SU-DHL-6 (cell line): ENCODE measurements at regions not wholly inside any gene's neighbourhood (a gene's known extent, or its start where the extent isn't known, plus 50 kb on each side); places are given as distances from the start of the nearest gene placed in this dataset.
A peak's percentile ranks its signal among the peaks of the same experiment; 100 is the strongest.

Experiments used
- H2AFZ ChIP-seq: fragments of 200-600 bp; sonication (generic); 2 replicates; pipeline ENCODE4 v1.6.1; 2014; ENCODE audit warnings: low read depth, mild to moderate bottlenecking, moderate library complexity, mixed read lengths, antibody characterized with exemption, low read length; ENCODE audit not compliant: severe bottlenecking
- H3F3A ChIP-seq: fragments of 200-600 bp; shearing (Covaris generic); 2 replicates; pipeline ENCODE4 v1.6.0; 2016; ENCODE audit warnings: antibody characterized with exemption, mild to moderate bottlenecking; ENCODE audit not compliant: insufficient read depth
- H3K27ac ChIP-seq: fragments of 200-600 bp; sonication (generic); 2 replicates; pipeline ENCODE4 v1.5.1; 2016; ENCODE audit warnings: low read depth, mild to moderate bottlenecking, low read length, moderate library complexity, mixed read lengths
- H3K27me3 ChIP-seq: fragments of 200-600 bp; sonication (generic), shearing (Covaris generic); 2 replicates; pipeline ENCODE4 v1.6.0; 2014; ENCODE audit warnings: mild to moderate bottlenecking, low read length
- H3K36me3 ChIP-seq: fragments of 200-600 bp; sonication (generic); 2 replicates; pipeline ENCODE4 v1.6.1; 2014; ENCODE audit warnings: mild to moderate bottlenecking, low read length, mixed read lengths
- H3K4me2 ChIP-seq: fragments of 300-600, 200-600 bp; shearing (Covaris generic), sonication (generic); 2 replicates; pipeline ENCODE4 v1.6.0; 2014; ENCODE audit warnings: low read length, low read depth, mild to moderate bottlenecking; ENCODE audit not compliant: poor library complexity, severe bottlenecking
- H3K4me3 ChIP-seq: fragments of 200-600 bp; sonication (generic); 2 replicates; pipeline ENCODE4 v1.5.1; 2014; ENCODE audit warnings: antibody characterized with exemption, low read length, mild to moderate bottlenecking, mixed read lengths; ENCODE audit not compliant: insufficient read depth, poor library complexity, severe bottlenecking
- H3K79me2 ChIP-seq: fragments of 200-600 bp; sonication (generic); 2 replicates; pipeline ENCODE4 v1.6.1; 2014; ENCODE audit warnings: mild to moderate bottlenecking, low read length, moderate library complexity; ENCODE audit not compliant: insufficient read depth
- H3K9ac ChIP-seq: fragments of 200-600 bp; sonication (generic); 2 replicates; pipeline ENCODE4 v1.7.0; 2014; ENCODE audit warnings: mild to moderate bottlenecking, low read length
- H3K9me2 ChIP-seq: fragments of 200-600 bp; sonication (generic); replicated peaks from 2 replicates; pipeline ENCODE4 v1.6.1; 2014; ENCODE audit warnings: low read length; ENCODE audit not compliant: insufficient read depth
- H3K9me3 ChIP-seq: fragments of 200-600 bp; sonication (generic); 2 replicates; pipeline ENCODE4 v1.6.1; 2014; ENCODE audit warnings: low read length, mixed read lengths; ENCODE audit not compliant: insufficient read depth
- H4K20me1 ChIP-seq: fragments of 200-600 bp; sonication (generic); 2 replicates; pipeline ENCODE4 v1.6.1; 2014; ENCODE audit warnings: low read depth, mild to moderate bottlenecking, antibody characterized with exemption, low read length, moderate library complexity, mixed read lengths
- EZH2phosphoT487 ChIP-seq: fragments of 200-600 bp; sonication (generic), shearing (Covaris generic); conservative IDR thresholded peaks from 2 replicates; pipeline ENCODE4 v1.6.1; 2018; ENCODE audit warnings: mild to moderate bottlenecking, antibody characterized with exemption, low read length, moderate library complexity, mixed read lengths
- TF ChIP-seq, protein P1 (sequence below): fragments of 200-600 bp; sonication (generic); IDR thresholded peaks from one replicate; pipeline ENCODE4 v1.5.1; 2017; ENCODE audit warnings: antibody characterized with exemption, mild to moderate bottlenecking, low read length, moderate library complexity; ENCODE audit not compliant: insufficient read depth, poor library complexity, severe bottlenecking

DNA sequence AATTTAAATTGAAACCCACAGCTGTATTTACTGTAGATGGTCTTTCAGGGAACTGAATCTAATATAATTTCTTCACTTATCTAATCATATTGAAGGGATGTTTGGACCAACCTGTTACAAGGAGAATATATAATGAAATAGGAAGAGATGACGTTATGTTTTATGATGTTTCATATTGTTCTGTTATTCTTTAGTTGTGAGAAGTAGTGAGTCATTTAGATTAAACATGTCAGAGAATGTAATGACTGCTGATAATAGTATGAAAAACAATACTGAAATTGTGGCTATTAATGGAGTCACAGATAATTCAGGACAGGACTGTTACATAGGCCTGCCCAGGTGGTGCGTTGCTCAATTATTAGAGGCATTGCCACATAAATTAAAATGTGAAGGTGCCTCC is 1993.4 kb downstream of the EFNA5 start:
- peak overlapping the region; percentile 0 for H2AFZ ChIP-seq
- no peaks in the 10 kb centered on the region for H4K20me1 ChIP-seq
- no peak overlapping the region for H3K4me3 ChIP-seq
- H3K9me3 ChIP-seq: no peaks in the 10 kb centered on the region
- no peak for TF ChIP-seq EZH2phosphoT487
- TF ChIP-seq, protein P1, sequence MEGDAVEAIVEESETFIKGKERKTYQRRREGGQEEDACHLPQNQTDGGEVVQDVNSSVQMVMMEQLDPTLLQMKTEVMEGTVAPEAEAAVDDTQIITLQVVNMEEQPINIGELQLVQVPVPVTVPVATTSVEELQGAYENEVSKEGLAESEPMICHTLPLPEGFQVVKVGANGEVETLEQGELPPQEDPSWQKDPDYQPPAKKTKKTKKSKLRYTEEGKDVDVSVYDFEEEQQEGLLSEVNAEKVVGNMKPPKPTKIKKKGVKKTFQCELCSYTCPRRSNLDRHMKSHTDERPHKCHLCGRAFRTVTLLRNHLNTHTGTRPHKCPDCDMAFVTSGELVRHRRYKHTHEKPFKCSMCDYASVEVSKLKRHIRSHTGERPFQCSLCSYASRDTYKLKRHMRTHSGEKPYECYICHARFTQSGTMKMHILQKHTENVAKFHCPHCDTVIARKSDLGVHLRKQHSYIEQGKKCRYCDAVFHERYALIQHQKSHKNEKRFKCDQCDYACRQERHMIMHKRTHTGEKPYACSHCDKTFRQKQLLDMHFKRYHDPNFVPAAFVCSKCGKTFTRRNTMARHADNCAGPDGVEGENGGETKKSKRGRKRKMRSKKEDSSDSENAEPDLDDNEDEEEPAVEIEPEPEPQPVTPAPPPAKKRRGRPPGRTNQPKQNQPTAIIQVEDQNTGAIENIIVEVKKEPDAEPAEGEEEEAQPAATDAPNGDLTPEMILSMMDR: no peak
- no peak overlapping the region for H3K4me2 ChIP-seq
- H3K79me2 ChIP-seq: no peaks in the 10 kb centered on the region
- no peak overlapping the region for H3K9ac ChIP-seq
- H3K36me3 ChIP-seq: no peaks in the 10 kb centered on the region
- H3K27me3 ChIP-seq: no peaks in the 10 kb centered on the region
- H3K27ac ChIP-seq: no peak overlapping the region
- no peaks in the 10 kb centered on the region for H3F3A ChIP-seq
- H3K9me2 ChIP-seq: no peaks in the 10 kb centered on the region

DNA sequence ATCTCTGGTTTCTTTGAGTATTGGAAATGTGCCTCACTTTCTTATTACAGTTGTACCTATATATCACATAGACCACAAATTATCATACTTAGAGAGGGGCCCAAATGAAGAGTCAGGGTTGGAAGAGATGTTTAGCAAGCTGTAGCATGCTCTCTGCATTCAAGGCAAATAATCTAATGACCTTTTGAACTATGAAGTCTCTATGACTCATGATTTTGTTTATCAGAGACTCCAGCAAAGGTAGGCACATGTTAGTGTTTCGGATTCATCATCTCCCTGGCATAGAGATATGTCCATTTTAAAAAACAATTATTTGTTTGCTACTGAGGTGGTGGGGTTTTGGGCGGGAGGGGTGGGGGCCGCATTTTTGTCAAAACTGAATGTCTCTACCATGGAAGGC is 2000.1 kb downstream of the EFNA5 start:
- no peak overlapping the region for H3K4me2 ChIP-seq
- H3F3A ChIP-seq: no peaks in the 10 kb centered on the region
- no peak for TF ChIP-seq EZH2phosphoT487
- TF ChIP-seq, protein P1: no peak
- no peak overlapping the region for H3K4me3 ChIP-seq
- H3K36me3 ChIP-seq: no peaks in the 10 kb centered on the region
- no peaks in the 10 kb centered on the region for H3K9me3 ChIP-seq
- H3K79me2 ChIP-seq: no peaks in the 10 kb centered on the region
- H4K20me1 ChIP-seq: no peaks in the 10 kb centered on the region
- no peak overlapping the region for H3K9ac ChIP-seq
- H3K27me3 ChIP-seq: no peaks in the 10 kb centered on the region
- H2AFZ ChIP-seq: no peak overlapping the region
- no peaks in the 10 kb centered on the region for H3K9me2 ChIP-seq
- H3K27ac ChIP-seq: no peak overlapping the region

GRCh38 chr5:105663671-105664070 is 2007.1 kb downstream of the EFNA5 start:
- no peaks in the 10 kb centered on the region for H3K9me3 ChIP-seq
- no peaks in the 10 kb centered on the region for H3K27me3 ChIP-seq
- TF ChIP-seq EZH2phosphoT487: no peak
- TF ChIP-seq, protein P1: no peak
- H3K27ac ChIP-seq: no peak overlapping the region
- H3K79me2 ChIP-seq: no peaks in the 10 kb centered on the region
- no peak overlapping the region for H3K4me2 ChIP-seq
- no peak overlapping the region for H2AFZ ChIP-seq
- H3K4me3 ChIP-seq: no peak overlapping the region
- no peaks in the 10 kb centered on the region for H4K20me1 ChIP-seq
- no peaks in the 10 kb centered on the region for H3K36me3 ChIP-seq
- H3F3A ChIP-seq: no peaks in the 10 kb centered on the region
- no peaks in the 10 kb centered on the region for H3K9me2 ChIP-seq
- no peak overlapping the region for H3K9ac ChIP-seq
